Non-pigmented ciliary epithelial cell (primary cell): ENCODE measurements at regions not wholly inside any gene's neighbourhood (a gene's known extent, or its start where the extent isn't known, plus 50 kb on each side); places are given as distances from the start of the nearest gene placed in this dataset.

ENCODE experiments used
- DNase-seq: peaks from one replicate; pipeline ENCODE4 v3.0.0-alpha.2; 2010; ENCODE audit warnings: low read depth

GRCh38 chr7:136174477-136175125 is 197.4 kb upstream of the MTPN start:
- DNase-seq: no peak

GRCh38 chr7:136173874-136174273 is 196.7 kb upstream of the MTPN start:
- no peak for DNase-seq

DNA sequence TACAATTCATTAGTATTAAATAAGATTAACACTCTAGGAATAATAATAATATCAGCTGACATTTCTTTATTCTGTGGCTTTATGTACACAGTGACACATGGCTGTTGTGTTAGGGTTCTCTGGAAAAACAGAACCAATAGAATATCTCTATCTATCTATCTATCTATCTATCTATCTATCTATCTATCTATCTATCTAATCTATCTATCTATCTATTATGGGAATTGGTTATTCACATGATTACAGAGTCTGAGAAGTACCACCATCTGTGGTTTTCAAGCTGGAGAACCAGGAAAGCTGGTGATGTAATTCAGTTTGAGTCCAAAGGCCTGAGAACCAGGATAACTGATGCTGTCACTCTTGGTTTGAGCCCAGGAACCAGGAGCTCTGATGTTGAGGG is 194.1 kb upstream of the MTPN start:
- no peak for DNase-seq

GRCh38 chr7:136168821-136169220 is 191.7 kb upstream of the MTPN start:
- no peak for DNase-seq

GRCh38 chr7:136167991-136168390 is 190.8 kb upstream of the MTPN start:
- DNase-seq: no peak

DNA sequence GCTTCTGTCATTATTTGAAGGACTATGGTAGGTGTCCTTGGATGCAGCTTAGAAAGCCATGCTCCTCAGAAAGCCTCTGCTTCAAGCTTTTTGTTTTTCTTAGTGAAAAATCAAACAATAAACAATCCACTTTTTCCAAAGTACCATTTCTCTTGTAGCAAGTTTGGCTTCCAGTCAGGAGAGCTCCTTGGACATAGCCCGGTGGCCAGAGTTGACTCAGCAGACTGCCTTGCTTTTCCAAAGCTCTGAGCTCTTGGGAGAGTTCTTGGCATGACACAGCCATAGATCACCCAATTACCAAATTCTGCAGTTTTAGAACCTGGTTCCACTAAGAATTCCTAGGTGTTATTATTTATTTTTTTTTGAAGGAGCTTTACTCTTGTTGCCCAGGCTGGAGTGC is 189.4 kb upstream of the MTPN start:
- no peak for DNase-seq

GRCh38 chr7:136163340-136163801 is 186.2 kb upstream of the MTPN start:
- no peak for DNase-seq

- no peak for DNase-seq
Observed at GRCh38 chr7:136150311-136150710, 173.2 kb upstream of the MTPN start.

DNA sequence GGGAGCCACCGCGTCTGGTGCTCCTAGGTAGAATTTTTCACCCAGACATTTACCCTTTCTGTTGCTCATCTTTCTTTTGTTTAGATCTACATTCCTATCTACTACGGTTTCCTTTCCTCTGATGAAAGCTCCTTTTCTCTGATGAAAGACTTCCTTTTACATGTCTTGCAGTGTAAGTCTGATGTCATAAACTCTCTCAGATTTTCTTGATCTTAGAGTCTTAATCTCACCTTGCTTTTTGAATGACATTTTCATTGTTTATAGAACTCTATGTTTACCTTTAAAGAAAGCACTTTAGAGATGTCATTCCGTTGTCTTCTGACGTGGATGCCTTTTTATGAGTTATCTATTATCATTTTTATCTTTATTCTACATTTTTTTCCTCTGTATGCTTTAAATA is 171.8 kb upstream of the MTPN start:
- no peak for DNase-seq

- no peak for DNase-seq
Observed at GRCh38 chr7:136146925-136147324, 169.8 kb upstream of the MTPN start.

- DNase-seq: no peak
Observed at GRCh38 chr7:136144182-136144581, 167.0 kb upstream of the MTPN start.

DNA sequence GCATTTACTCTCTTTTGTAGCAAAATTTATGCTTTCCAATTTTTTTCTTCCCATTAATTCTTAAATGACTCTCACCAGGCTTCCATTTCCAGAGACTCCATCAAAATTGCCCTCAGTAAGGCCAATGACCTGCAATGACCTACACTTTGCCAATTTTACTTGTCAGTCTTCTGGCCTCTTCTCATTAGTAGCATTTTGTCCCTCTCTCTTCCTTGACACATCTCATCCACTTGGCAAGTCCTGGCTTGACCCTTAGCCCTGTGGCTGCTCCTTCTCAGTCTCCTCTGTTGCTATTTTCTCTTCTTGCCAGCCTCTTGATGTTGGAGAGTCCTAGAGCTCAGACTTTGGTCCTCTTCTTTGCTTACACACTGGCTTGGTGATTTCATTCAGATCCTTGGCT is 166.1 kb upstream of the MTPN start:
- no peak for DNase-seq

DNA sequence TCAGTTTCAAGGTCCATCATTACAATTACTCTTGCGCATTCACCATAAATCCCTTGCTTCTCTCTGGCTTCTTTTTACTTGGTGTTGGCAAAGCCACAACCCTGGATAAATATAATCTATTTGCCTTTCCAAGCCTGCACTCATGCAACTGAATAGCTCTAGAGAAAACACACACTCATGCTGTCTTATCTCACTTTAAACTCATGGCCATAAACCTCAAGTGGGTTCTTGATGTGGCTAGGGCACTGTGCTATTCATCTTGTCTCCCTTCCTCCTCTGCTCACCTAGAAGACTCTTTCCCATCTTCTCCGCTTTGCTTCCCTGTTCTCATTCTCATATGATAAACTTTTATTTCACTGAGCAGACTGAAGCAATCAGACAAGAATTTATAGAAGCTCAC is 165.4 kb upstream of the MTPN start:
- DNase-seq: no peak

DNA sequence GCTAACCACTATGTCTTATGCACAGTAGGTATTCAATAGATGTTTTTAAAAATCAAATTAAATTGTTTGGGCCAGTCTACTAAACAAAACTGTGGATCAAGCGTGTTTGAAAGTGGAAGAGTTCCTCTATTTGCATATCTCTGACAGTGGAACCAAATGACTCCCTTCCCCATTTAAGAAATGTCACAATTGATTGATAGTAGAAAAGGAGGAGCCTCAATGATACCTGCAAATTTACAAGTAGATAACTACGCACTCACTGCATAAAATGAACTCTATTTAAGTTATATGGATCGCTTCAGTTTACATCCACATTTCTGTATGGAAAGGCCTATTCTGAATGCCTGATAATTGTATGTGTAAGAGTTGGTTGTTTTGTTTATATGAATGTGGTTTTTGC is 163.3 kb upstream of the MTPN start:
- DNase-seq: no peak

DNA sequence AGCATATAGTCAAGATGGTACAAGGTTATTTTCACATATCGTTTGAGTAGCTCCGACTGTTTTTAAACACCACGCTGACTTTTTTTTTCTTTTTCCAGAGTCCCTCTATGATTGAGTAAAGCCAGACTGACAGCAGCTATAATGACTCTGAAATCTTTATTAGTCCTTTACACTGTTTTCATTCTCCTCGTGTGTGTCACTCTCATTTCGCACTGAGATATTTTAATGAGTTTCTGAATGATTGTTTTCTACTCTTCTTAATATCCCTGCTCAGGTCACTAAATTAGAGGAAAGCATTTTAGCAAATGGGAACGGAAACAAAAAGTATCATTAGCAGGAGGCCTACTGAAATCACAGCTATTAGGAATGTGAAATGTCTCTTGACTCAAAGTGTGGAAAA is 162.3 kb upstream of the MTPN start:
- DNase-seq: no peak

GRCh38 chr7:136138991-136139390 is 161.8 kb upstream of the MTPN start:
- no peak for DNase-seq

DNA sequence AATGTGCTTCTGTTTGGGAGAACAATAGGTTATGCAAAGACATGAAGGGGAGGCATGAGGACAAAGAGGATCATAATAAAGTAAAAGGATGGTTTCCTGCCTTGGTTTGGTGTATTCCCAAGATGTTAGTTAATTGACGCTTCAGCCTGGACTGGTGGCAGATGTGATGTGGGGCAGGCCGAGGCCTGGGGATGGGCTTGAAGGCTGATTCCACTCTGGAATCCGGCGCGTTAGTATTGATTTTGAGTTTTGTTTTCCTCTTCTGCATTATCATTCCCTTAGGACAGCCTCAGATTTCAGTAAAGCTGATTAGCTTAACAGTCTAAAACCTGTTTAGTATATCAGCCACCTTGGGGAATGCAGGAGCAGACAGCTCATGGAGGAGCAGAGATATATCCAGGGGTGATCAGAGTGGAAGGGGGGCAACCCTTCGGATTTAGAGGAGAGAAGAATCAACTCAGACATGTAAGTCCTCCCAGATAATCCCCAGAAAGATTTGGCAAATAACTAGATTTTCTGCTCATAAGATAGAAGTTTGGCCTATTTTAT is 159.8 kb upstream of the MTPN start:
- no peak for DNase-seq

DNA sequence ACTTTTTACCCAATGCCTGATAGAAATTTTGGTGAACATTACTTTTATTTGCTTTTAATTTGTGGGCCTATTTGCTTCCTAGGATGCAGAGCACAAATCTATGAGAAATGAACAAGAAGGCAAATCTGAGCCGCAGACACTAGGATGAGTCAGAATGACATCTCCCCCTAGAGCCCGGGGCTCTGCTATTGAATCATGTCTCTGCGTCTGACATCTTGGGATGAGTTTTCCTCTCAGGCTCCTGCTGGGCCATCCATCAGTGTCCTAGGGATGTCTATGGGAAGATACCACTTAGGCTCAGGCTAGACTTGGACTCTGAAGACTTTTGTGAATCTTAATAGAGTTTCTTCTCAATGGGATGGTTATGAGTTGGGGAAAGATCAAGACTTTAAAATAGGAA is 157.3 kb upstream of the MTPN start:
- peak; percentile 5 for DNase-seq

- DNase-seq: peak; percentile 8
Observed at GRCh38 chr7:136133551-136133950, 156.4 kb upstream of the MTPN start.

- DNase-seq: no peak
Observed at GRCh38 chr7:136131304-136131630, 154.1 kb upstream of the MTPN start.

GRCh38 chr7:136130511-136131303 is 153.5 kb upstream of the MTPN start:
- no peak for DNase-seq

GRCh38 chr7:136128050-136128449 is 150.9 kb upstream of the MTPN start:
- DNase-seq: no peak

DNA sequence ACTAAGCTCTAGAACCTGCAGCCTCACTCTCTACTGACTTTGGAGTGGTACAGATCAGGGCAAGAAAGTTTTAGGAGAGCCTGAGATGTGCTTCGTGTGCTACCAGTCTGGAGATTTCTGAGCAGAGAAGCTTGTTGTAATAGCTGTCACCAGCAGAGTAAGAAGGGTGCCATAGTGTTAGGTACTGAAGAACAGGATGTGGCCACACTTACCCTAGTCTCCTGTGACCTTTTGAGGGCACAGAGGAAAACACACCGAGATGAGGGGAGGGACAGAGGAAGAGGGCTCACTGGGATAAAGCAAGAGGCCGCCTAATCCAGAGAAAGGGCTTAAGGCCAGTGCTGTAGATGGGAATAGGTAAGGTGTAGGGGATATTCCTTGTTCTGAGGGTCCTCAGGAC is 146.2 kb upstream of the MTPN start:
- no peak for DNase-seq

DNA sequence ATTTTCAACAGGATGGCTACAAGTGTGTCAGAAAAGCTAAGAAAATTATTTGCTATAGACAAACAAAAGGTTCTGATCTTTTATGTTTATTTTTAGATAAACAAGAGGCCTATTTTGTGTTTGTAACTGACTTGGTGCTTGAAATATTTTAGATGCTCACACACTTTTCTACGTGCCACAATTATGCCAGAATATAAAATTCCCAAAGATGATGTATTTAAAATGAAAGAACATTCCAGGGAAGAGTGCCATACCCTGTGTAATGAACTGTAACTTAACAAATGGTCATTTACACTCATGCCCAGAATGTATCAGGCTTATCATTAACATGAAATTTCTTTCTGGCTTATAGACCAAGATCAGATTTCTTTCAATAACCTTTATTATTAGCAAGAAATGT is 144.9 kb upstream of the MTPN start:
- DNase-seq: no peak
